Esophagus muscularis mucosa (tissue), 4 donors: ENCODE measurements at regions not wholly inside any gene's neighbourhood (a gene's known extent, or its start where the extent isn't known, plus 50 kb on each side); places are given as distances from the start of the nearest gene placed in this dataset.

Experiments used
- DNase-seq: peaks from one replicate; pipeline ENCODE4 v3.0.0-alpha.2; 2017; ENCODE audit errors: extremely low spot score
- H3K27ac ChIP-seq, 4 donors: fragments of 200-600 bp; sonication (generic); replicated peaks in 1 of 4; 1 replicate in 3 of 4; 2 replicates in 1 of 4; pipeline ENCODE4 v1.5.1; 2016 to 2019; ENCODE audit warnings: mild to moderate bottlenecking in 1 of 4
- H3K27me3 ChIP-seq, 4 donors: fragments of 200-600 bp; sonication (generic); one replicate each; pipeline versions ENCODE4 v1.5.1 to v1.6.0; 2016 to 2019
- H3K36me3 ChIP-seq, 4 donors: fragments of 200-600 bp; sonication (generic); one replicate each; pipeline ENCODE4 v1.5.1; 2016 to 2019
- H3K4me1 ChIP-seq, 4 donors: fragments of 200-600 bp; sonication (generic); one replicate each; pipeline ENCODE4 v1.5.1; 2016 to 2019
- H3K4me3 ChIP-seq, 4 donors: fragments of 200-600 bp; sonication (generic); 1 replicate in 2 of 4; 2 replicates in 2 of 4; pipeline ENCODE4 v1.5.1; 2016 to 2019; ENCODE audit warnings: mild to moderate bottlenecking in 4 of 4, moderate library complexity in 1 of 4
- H3K9me3 ChIP-seq, 4 donors: fragments of 200-600 bp; sonication (generic); 1 replicate in 3 of 4; 2 replicates in 1 of 4; pipeline ENCODE4 v1.5.1; 2016 to 2019
- EP300 ChIP-seq: sonication (generic); formaldehyde crosslinking; IDR thresholded peaks from one replicate; pipeline ENCODE4 v1.6.1; 2017; ENCODE audit warnings: antibody characterized with exemption
- POLR2A ChIP-seq: fragments of 450-650 bp; IDR thresholded peaks from one replicate; pipeline ENCODE4 v1.6.1; 2017; ENCODE audit warnings: antibody characterized with exemption, moderate library complexity, mild to moderate bottlenecking, low read depth
- POLR2AphosphoS5 ChIP-seq, 2 donors: sonication (generic); formaldehyde crosslinking; IDR thresholded peaks; one replicate each; pipeline ENCODE4 v1.6.1; 2017; ENCODE audit warnings: antibody characterized with exemption in 2 of 2
- WGBS: methylation state at CpG from one replicate; pipeline ENCODE4 v1.1.5; 2018; 5-methylcytosine and 5-hydroxymethylcytosine counted together
- intact Hi-C: fragments of 100-400 bp; cut with DNase I; formaldehyde crosslinking; loops from one replicate; pipeline ENCODE4 v1.15.1; 2023
- TF ChIP-seq, protein P1 (sequence below), 3 experiments: fragments of 200-600 bp in 2 of 3; fragments of 450-650 bp in 1 of 3; sonication (generic) in 2 of 3; IDR thresholded peaks; one replicate each; pipeline ENCODE4 v1.5.1; 2017 to 2019; ENCODE audit warnings: antibody characterized with exemption in 3 of 3, mild to moderate bottlenecking in 2 of 3, moderate library complexity in 1 of 3

DNA sequence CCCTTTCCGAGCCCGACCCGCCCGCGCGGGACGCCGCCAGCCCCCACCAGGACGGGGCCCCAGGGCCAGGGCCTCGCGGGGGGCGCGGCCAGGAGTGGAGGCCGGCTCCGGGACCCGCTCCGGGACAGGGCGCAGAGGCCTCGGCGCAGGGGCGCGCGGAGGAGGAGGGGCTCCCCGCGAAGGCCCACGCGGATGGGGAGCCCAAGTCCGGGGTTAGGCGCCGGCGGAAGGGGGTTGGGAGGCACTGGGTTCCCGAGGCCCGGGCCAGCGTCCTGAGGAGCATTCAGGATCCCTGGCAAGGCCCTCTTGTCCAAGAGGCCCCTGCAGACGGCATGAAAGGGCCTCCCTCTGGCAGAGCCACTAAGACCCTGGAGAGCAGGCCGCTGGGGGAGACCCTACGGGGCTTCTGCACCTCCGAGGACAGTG is 57.8 kb upstream of the CIBAR2 start:
- Histone ChIP-seq H3K4me1 (peaks cover 70 to 96% (median 93%) of the 10 kb centered on the region in 4 donors), H3K36me3 (no peaks in the 10 kb centered on the region), H3K9me3 (no peaks in the 10 kb centered on the region), H3K27ac (peak overlapping the region; percentile 59 to 78 (median 66)), H3K4me3 (peak overlapping the region; percentile 64 to 75 (median 66)), H3K27me3 (peaks cover 0 to 7% (median 1%) of the 10 kb centered on the region in 4 donors)
- DNase-seq = no peak
- 29% methylated on average over 19 of the region's 38 CpGs for WGBS
- TF ChIP-seq POLR2A (no peak), EP300 (no peak), POLR2AphosphoS5 (IDR thresholded peaks at IDR 0.05) (no peak)
- TF ChIP-seq, protein P1, sequence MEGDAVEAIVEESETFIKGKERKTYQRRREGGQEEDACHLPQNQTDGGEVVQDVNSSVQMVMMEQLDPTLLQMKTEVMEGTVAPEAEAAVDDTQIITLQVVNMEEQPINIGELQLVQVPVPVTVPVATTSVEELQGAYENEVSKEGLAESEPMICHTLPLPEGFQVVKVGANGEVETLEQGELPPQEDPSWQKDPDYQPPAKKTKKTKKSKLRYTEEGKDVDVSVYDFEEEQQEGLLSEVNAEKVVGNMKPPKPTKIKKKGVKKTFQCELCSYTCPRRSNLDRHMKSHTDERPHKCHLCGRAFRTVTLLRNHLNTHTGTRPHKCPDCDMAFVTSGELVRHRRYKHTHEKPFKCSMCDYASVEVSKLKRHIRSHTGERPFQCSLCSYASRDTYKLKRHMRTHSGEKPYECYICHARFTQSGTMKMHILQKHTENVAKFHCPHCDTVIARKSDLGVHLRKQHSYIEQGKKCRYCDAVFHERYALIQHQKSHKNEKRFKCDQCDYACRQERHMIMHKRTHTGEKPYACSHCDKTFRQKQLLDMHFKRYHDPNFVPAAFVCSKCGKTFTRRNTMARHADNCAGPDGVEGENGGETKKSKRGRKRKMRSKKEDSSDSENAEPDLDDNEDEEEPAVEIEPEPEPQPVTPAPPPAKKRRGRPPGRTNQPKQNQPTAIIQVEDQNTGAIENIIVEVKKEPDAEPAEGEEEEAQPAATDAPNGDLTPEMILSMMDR (IDR thresholded peaks at IDR 0.05) = no peak
- intact Hi-C loops = no loop called here

DNA sequence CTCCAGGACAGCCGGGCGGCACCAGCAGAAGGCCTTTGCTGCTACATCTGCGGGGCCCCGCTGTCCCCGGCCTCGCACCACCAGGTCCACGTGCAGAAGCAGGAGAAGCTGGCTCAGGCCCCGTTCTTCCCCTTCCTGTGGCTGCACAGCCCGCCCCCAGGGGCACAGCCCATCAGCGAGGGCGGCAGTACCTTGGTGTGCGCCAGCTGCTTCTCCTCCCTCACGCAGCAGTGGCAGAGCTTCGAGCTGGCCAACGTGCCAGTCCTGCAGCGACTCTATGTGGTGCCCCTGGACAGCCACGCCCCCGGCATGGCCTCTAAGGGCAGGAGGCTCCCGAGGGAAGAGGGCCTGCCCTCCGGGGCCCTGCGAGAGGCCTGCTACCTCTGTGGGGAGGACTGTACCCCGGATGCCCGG is 58.3 kb upstream of the CIBAR2 start:
- intact Hi-C loops = no loop called here
- Histone ChIP-seq H3K4me3 (peak overlapping the region; percentile 64 to 75 (median 66)), H3K27me3 (peaks cover 0 to 7% (median 1%) of the 10 kb centered on the region in 4 donors), H3K4me1 (peaks cover 70 to 96% (median 93%) of the 10 kb centered on the region in 4 donors), H3K9me3 (no peaks in the 10 kb centered on the region), H3K27ac (peak overlapping the region in 3 of 4 donors; percentile 59 to 78 (median 63)), H3K36me3 (no peaks in the 10 kb centered on the region)
- WGBS = 87% methylated on average over 13 of the region's 23 CpGs
- DNase-seq = no peak
- TF ChIP-seq, protein P1 (IDR thresholded peaks at IDR 0.05) = no peak
- TF ChIP-seq EP300 (no peak), POLR2A (no peak), POLR2AphosphoS5 (IDR thresholded peaks at IDR 0.05) (no peak)

DNA sequence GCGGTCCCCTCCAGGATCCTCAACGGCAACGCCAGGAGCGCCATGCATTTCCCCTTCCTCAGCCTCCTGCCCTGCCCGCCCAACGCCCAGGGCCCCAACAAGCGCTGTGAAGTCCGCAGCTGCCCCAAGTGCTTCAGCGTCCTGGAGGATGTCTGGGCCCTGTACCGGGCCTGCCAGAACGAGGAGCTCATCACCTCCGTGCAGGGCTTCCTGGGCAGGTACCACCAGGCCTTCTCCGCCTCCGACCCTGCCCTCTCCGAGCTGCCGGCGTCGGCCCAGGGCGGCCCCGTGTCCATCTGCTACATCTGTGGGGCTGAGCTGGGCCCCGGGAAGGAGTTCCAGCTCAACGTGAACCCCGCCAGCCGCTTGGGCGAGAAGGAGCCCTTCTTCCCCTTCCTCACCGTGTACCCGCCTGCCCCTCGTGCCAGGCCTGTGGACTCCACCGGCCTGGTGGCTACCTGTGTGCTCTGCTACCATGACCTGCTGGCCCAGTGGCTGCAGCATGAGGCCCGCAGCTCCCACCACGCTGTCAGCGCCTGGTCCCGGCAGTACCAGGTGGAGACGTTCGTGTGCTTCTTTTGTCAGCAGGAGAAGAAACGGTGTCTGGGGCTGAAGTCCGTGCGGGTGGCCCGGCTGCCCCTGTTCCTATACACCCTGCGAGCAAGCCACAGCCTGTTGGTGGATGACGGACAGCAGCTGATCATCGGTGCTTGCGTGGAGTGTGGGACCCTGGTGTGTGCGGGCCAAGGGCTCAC is 58.9 kb upstream of the CIBAR2 start:
- WGBS = 95% methylated on average over 18 of the region's 44 CpGs
- Histone ChIP-seq H3K9me3 (no peaks in the 10 kb centered on the region), H3K4me1 (peaks cover 70 to 96% (median 93%) of the 10 kb centered on the region in 4 donors), H3K27me3 (peaks cover 0 to 7% (median 1%) of the 10 kb centered on the region in 4 donors), H3K27ac (peak overlapping the region; percentile 17 to 50 (median 33)), H3K4me3 (peak overlapping the region; percentile 64 to 75 (median 66)), H3K36me3 (no peaks in the 10 kb centered on the region)
- DNase-seq = no peak
- TF ChIP-seq POLR2AphosphoS5 (IDR thresholded peaks at IDR 0.05) (no peak), POLR2A (no peak), EP300 (no peak)
- TF ChIP-seq, protein P1 (IDR thresholded peaks at IDR 0.05) = no peak
- intact Hi-C loops = no loop called here

DNA sequence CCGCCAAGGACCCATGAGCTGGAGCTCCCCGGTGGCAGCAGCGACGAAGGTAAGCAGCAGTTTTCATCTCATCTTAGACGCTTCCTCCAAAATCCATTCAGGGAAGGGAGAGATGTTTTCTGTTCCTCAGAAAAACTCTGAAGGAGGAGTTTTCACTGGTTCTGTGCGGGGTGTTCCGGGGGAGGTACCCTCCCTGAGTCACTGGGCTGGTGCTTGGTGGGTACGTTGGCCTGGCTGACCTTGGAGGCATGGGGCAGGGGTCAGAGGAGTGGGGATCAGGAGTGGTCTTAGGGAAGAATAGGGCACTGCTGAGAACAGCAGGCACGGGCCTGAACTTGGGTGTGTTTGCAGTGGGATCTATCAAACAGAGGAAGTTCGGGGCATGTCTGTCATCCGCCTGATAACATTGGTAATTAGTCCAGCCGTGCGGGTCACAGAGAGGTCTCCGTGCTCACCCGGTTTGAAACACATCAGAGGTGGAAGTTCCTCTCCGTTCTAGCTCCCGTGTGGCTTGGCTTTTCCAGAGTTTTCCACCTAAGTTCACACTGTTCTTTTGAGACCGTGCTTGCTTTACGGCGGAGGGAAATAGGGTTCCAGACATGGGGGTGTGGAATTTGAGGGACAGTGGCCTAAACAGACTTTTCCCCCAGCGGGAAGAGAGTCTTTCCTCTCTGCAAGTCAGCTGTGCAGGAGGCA is 59.6 kb upstream of the CIBAR2 start:
- intact Hi-C loops = no loop called here
- H3K36me3 ChIP-seq = no peaks in the 10 kb centered on the region
- H3K9me3 ChIP-seq = no peaks in the 10 kb centered on the region
- H3K4me3 ChIP-seq = peak overlapping the region; percentile 64 to 75 (median 66)
- peaks cover 0 to 7% (median 1%) of the 10 kb centered on the region in 4 donors for H3K27me3 ChIP-seq
- no peak for DNase-seq
- H3K4me1 ChIP-seq = peaks cover 76 to 96% (median 94%) of the 10 kb centered on the region in 4 donors
- TF ChIP-seq POLR2AphosphoS5 (IDR thresholded peaks at IDR 0.05) = no peak
- TF ChIP-seq, protein P1 (IDR thresholded peaks at IDR 0.05) = no peak
- TF ChIP-seq EP300 = no peak
- TF ChIP-seq POLR2A = no peak
- 53% methylated on average over 13 of the region's 21 CpGs for WGBS
- peak overlapping the region; percentile 17 to 50 (median 33) for H3K27ac ChIP-seq
